Stimulated activated naive CD8-positive, alpha-beta T cell treated with anti-CD3 and anti-CD28 coated beads, Interleukin-15, amount 100 ng/mL, for 72 hours (primary cell): ENCODE measurements at regions not wholly inside any gene's neighbourhood (a gene's known extent, or its start where the extent isn't known, plus 50 kb on each side); places are given as distances from the start of the nearest gene placed in this dataset.
"Not testable (repeated sequence)": the region's sequence is repeated elsewhere in the genome, so short reads cannot be mapped to it uniquely, and the experiment has no call there.

ENCODE experiments used
- ATAC-seq: fragments of 150-1000 bp; cut with Tn5 transposase; 2 replicates; pipeline ENCODE4 v1.10.0; 2021; ENCODE audit warnings: mild to moderate bottlenecking, moderate library complexity
- DNase-seq, 2 donors: peaks; one replicate each; pipeline ENCODE4 v3.0.0; 2021 to 2022
- H3K27ac Mint-ChIP-seq, 2 donors: one replicate each; pipeline ENCODE4 v1.8.0; 2022; ENCODE audit warnings: mild to moderate bottlenecking in 2 of 2, mixed read lengths in 2 of 2, moderate library complexity in 2 of 2
- H3K27me3 Mint-ChIP-seq: one replicate; pipeline ENCODE4 v1.8.0; 2022; ENCODE audit warnings: mixed read lengths
- H3K4me1 Mint-ChIP-seq: one replicate; pipeline ENCODE4 v1.8.0; 2022; ENCODE audit warnings: mild to moderate bottlenecking, mixed read lengths
- H3K4me3 Mint-ChIP-seq, 2 donors: one replicate each; pipeline ENCODE4 v1.8.0; 2022; ENCODE audit warnings: mild to moderate bottlenecking in 2 of 2, mixed read lengths in 2 of 2, moderate library complexity in 1 of 2
- H3K9me3 Mint-ChIP-seq, 2 donors: one replicate each; pipeline ENCODE4 v1.8.0; 2022; ENCODE audit warnings: mixed read lengths in 2 of 2

DNA sequence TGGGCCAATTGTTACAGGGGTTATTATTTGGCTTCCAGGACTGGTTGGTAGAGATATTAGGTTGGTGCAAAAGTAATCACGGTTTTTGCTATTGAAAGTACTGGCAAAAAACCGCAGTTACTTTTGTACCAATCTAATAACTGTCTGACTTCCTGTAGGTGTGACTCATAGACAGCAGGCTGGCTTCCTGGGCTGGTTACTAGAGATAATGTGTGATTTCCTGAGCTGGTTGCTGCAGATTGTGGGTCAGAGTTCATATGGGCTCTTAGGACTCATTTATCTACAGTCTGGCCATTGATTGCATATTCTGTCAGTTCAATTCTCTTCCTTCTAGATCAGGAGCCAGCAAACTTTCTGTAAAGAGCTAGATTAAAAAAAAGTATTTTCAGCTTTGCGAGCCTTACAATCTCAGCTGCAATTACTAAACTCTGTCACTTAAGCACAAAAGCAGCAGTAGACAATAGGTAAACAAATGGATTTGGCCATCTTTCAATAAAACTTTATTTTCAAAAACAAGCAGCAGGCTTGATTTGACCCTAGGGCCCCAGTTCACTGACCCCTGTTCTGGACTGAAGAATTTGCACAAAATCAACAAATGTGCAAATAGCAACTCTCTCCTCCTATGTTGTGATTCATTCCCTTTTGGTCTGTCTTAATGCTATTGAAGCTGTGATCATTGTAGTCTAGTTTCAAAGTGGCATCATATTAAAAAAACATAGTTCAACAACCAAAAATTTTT, 50.8 kb upstream of the BOD1L1 start:
- Mint-ChIP-seq H3K27ac (no peak overlapping the region), H3K4me1 (no peaks in the 10 kb centered on the region)
- no peak for ATAC-seq

DNA sequence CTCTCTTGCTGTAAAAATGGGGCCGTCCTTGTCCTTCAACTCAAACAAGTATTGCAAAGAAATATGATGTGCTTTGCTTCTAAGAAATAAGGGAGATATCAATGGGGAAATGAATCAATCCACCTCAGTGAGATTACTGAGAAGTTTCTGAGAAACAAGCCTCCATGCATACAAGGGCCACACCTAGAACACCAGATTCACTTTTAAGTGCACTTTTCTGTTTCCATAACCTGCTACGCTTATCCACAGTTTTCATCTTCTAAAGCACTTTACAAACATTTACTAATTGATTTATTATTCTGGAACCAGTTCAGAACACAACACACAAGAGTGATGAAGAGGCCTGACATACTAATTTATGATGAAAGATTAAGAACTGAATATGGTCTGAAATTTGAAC, 54.0 kb upstream of the BOD1L1 start:
- Mint-ChIP-seq H3K27ac (no peak overlapping the region), H3K9me3 (peaks cover 40 to 64% of the 10 kb centered on the region in 2 donors), H3K4me3 (no peak overlapping the region)

More for the DNA sequence above, 50.8 kb upstream of the BOD1L1 start:
- Mint-ChIP-seq H3K9me3 (peaks cover 31 to 46% of the 10 kb centered on the region in 2 donors), H3K27me3 (no peaks in the 10 kb centered on the region), H3K4me3 (no peak overlapping the region)
- no peak for DNase-seq

DNA sequence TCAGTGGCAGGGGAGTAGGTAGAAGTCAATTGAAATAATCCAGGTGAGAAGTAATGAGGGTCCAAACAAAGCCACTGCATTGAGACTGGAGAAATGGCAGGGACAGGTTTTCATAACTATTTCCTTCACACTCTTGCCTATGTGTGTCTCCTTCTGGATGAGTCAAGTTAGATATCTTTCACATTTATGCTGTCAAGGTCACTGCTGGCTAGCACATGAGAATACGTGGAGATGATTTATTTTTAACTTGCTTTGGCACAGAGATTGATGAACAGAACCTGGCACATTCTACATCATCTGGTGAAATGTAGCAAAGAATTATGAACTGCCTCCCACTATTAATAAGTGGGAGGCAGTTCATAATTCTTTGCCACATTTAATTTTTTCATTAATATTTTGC, 66.7 kb upstream of the BOD1L1 start:
- H3K4me3 Mint-ChIP-seq = no peak overlapping the region
- DNase-seq (no peak), ATAC-seq (no peak)
- no peaks in the 10 kb centered on the region for H3K4me1 Mint-ChIP-seq
- no peak overlapping the region for H3K27ac Mint-ChIP-seq
- H3K27me3 Mint-ChIP-seq = no peaks in the 10 kb centered on the region
- peaks cover 15 to 20% of the 10 kb centered on the region in 2 donors for H3K9me3 Mint-ChIP-seq

More for the DNA sequence above, 54.0 kb upstream of the BOD1L1 start:
- H3K27me3 Mint-ChIP-seq = no peaks in the 10 kb centered on the region
- no peak for DNase-seq
- H3K4me1 Mint-ChIP-seq = no peaks in the 10 kb centered on the region
- no peak for ATAC-seq

DNA sequence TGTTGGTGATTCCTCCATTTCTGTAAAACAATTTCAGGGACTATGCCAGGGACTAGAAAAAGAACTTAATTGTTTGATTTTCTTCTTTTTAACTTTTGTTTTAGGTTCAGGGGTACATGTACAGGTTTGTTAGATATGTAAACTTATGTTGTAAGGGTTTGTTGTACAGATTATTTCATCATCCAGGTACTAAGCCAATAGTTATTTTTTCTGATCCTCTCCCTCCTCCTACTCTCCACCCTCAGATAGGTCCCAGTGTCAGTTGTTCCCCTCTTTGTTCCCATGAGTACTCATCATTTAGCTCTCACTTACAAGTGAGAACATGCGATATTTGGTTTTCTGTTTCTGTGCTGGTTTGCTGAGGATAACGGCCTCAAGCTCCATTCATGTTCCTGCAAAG, 70.8 kb upstream of the BOD1L1 start:
- H3K9me3 Mint-ChIP-seq = peaks cover 2 to 4% of the 10 kb centered on the region in 2 donors
- peaks cover 17% of the 10 kb centered on the region for H3K27me3 Mint-ChIP-seq
- DNase-seq (no peak), ATAC-seq (no peak)
- H3K4me3 Mint-ChIP-seq = no peak overlapping the region
- H3K4me1 Mint-ChIP-seq = no peaks in the 10 kb centered on the region
- H3K27ac Mint-ChIP-seq = no peak overlapping the region

- Mint-ChIP-seq H3K27me3 (peaks cover 24% of the 10 kb centered on the region), H3K27ac (no peak overlapping the region), H3K4me1 (no peaks in the 10 kb centered on the region), H3K9me3 (no peaks in the 10 kb centered on the region), H3K4me3 (no peak overlapping the region)
- ATAC-seq = no peak
- DNase-seq = no peak
These were observed 72.7 kb upstream of the BOD1L1 start for GRCh38 chr4:13700021-13700857.

GRCh38 chr4:13700858-13701140, 73.3 kb upstream of the BOD1L1 start:
- H3K9me3 Mint-ChIP-seq, DNase-seq, H3K27ac Mint-ChIP-seq, H3K4me3 Mint-ChIP-seq, H3K4me1 Mint-ChIP-seq, ATAC-seq: not testable (repeated sequence)
- peaks cover 24% of the 10 kb centered on the region for H3K27me3 Mint-ChIP-seq

GRCh38 chr4:13701937-13702446, 74.5 kb upstream of the BOD1L1 start:
- DNase-seq = no peak
- H3K4me3 Mint-ChIP-seq = no peak overlapping the region
- no peak for ATAC-seq
- no peaks in the 10 kb centered on the region for H3K4me1 Mint-ChIP-seq
- no peak overlapping the region for H3K27ac Mint-ChIP-seq
- H3K9me3 Mint-ChIP-seq = no peaks in the 10 kb centered on the region
- peaks cover 24% of the 10 kb centered on the region for H3K27me3 Mint-ChIP-seq

GRCh38 chr4:13703096-13703495, 75.6 kb upstream of the BOD1L1 start:
- no peak for ATAC-seq
- H3K27me3 Mint-ChIP-seq = peaks cover 24% of the 10 kb centered on the region
- no peak overlapping the region for H3K27ac Mint-ChIP-seq
- H3K9me3 Mint-ChIP-seq = no peaks in the 10 kb centered on the region
- H3K4me1 Mint-ChIP-seq = no peaks in the 10 kb centered on the region
- DNase-seq = no peak
- no peak overlapping the region for H3K4me3 Mint-ChIP-seq

- Mint-ChIP-seq H3K4me3 (no peak overlapping the region), H3K27ac (peak overlapping the region in 1 of 2 donors; percentile 30), H3K27me3 (peaks cover 24% of the 10 kb centered on the region), H3K4me1 (no peaks in the 10 kb centered on the region), H3K9me3 (no peaks in the 10 kb centered on the region)
- no peak for DNase-seq
- ATAC-seq = no peak
These were observed 76.5 kb upstream of the BOD1L1 start for GRCh38 chr4:13704035-13704434.

- H3K4me3 Mint-ChIP-seq = no peak overlapping the region
- peaks cover 23% of the 10 kb centered on the region for H3K27me3 Mint-ChIP-seq
- no peak for ATAC-seq
These were observed 77.2 kb upstream of the BOD1L1 start for GRCh38 chr4:13704761-13705160.

GRCh38 chr4:13705521-13706041, 78.1 kb upstream of the BOD1L1 start:
- Mint-ChIP-seq H3K4me3 (no peak overlapping the region), H3K9me3 (peaks cover 0 to 7% of the 10 kb centered on the region in 2 donors), H3K27ac (no peak overlapping the region), H3K27me3 (peaks cover 14% of the 10 kb centered on the region), H3K4me1 (no peaks in the 10 kb centered on the region)
- ATAC-seq (no peak), DNase-seq (no peak)

More at GRCh38 chr4:13704761-13705160, 77.2 kb upstream of the BOD1L1 start:
- no peak for DNase-seq
- Mint-ChIP-seq H3K4me1 (no peaks in the 10 kb centered on the region), H3K27ac (no peak overlapping the region), H3K9me3 (no peaks in the 10 kb centered on the region)

DNA sequence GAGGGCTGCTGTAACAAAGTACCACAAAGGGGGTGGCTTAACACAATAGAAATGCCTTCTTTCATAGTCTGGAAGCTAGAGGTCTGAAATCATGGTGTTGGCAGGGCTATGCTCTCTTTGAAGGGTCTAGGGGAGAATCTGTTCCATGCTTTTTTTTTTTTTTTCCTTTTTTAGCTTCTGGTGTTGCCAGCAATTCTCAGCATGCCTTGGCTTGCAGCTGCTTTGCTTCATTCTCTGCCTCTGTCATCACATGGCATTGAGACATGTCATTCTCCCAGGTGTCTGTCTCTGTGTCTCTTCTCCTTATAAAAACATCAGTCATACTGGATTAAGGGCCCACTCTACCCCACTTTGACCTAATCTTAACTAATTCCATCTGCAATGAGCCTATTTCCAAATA, 78.6 kb upstream of the BOD1L1 start:
- no peak for ATAC-seq
- H3K4me1 Mint-ChIP-seq = no peaks in the 10 kb centered on the region
- no peak overlapping the region for H3K4me3 Mint-ChIP-seq
- DNase-seq = no peak
- peaks cover 10% of the 10 kb centered on the region for H3K27me3 Mint-ChIP-seq
- H3K9me3 Mint-ChIP-seq = peaks cover 0 to 7% of the 10 kb centered on the region in 2 donors
- no peak overlapping the region for H3K27ac Mint-ChIP-seq

DNA sequence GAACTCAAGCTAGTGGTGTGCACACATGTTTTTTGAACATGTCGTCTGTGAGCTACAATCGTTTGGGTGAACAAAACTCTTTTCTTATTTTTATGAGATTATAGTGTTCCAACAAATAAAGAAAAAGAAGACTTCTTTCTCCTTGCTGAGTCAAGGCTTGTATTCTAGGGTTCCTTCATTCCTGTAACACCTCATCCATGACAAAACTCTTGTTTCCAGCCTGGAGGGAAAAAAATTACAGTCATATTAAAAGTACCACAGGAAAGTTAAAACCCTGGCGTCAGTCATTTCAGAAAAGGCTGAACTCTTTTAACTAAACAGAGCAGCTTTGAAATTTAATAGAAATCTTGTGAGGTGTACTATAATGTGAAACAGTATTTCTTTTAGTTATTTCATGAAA, 79.2 kb upstream of the BOD1L1 start:
- no peak for ATAC-seq
- H3K9me3 Mint-ChIP-seq = peaks cover 0 to 7% of the 10 kb centered on the region in 2 donors
- no peak for DNase-seq

GRCh38 chr4:13710246-13710885, 82.8 kb upstream of the BOD1L1 start:
- H3K4me1 Mint-ChIP-seq = no peaks in the 10 kb centered on the region
- ATAC-seq (no peak), DNase-seq (no peak)
- H3K27ac Mint-ChIP-seq = peak overlapping the region in 1 of 2 donors; percentile 4
- H3K4me3 Mint-ChIP-seq = no peak overlapping the region
- peaks cover 6% of the 10 kb centered on the region for H3K27me3 Mint-ChIP-seq
- peaks cover 0 to 7% of the 10 kb centered on the region in 2 donors for H3K9me3 Mint-ChIP-seq

More for the DNA sequence above, 79.2 kb upstream of the BOD1L1 start:
- Mint-ChIP-seq H3K4me1 (no peaks in the 10 kb centered on the region), H3K4me3 (no peak overlapping the region), H3K27me3 (peaks cover 14% of the 10 kb centered on the region), H3K27ac (no peak overlapping the region)

DNA sequence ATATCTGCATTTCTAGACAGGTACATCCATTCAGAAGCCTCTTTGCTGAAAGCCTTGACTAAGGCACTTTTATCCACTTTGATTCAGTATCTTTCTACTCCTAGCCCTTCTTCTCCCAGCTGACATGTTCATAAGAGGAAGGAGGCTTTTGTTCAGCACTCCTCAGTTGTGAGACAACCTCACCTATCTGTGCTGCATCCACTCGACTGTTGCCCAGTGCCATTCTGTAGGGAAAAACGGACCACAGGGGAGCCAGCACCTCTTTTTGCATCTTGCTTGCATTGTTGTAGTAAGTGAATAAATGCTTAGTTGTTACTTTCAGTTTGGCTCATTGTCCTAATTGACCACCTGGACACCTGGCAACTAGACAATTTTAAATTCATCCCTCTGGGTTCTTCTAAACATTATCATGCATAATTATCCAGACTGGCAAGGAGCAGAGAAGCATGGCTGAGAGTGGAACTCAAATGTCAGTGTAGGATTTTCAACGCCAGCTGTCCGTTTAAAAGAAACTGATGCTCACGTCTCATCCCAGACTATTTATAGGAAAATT, 83.8 kb upstream of the BOD1L1 start:
- peaks cover 0 to 7% of the 10 kb centered on the region in 2 donors for H3K9me3 Mint-ChIP-seq
- H3K27ac Mint-ChIP-seq = no peak overlapping the region
- DNase-seq = no peak
- H3K4me3 Mint-ChIP-seq = no peak overlapping the region
- peaks cover 12% of the 10 kb centered on the region for H3K27me3 Mint-ChIP-seq
- no peaks in the 10 kb centered on the region for H3K4me1 Mint-ChIP-seq
- no peak for ATAC-seq
